Glutamatergic neuron (in vitro differentiated cells): ENCODE measurements at regions not wholly inside any gene's neighbourhood (a gene's known extent, or its start where the extent isn't known, plus 50 kb on each side); places are given as distances from the start of the nearest gene placed in this dataset.

Source experiments
- DNase-seq: peaks from one replicate; pipeline ENCODE4 v3.0.0; 2022
- H3K27ac Mint-ChIP-seq: one replicate; pipeline ENCODE4 v1.8.0; 2020; ENCODE audit warnings: mild to moderate bottlenecking, mixed read lengths, inconsistent platforms; ENCODE audit not compliant: unreplicated experiment
- H3K27me3 Mint-ChIP-seq: one replicate; pipeline ENCODE4 v1.8.0; 2020; ENCODE audit warnings: mild to moderate bottlenecking, moderate library complexity, mixed read lengths, inconsistent platforms; ENCODE audit not compliant: unreplicated experiment
- H3K36me3 Mint-ChIP-seq: one replicate; pipeline ENCODE4 v1.8.0; 2020; ENCODE audit warnings: mild to moderate bottlenecking, mixed read lengths, inconsistent platforms; ENCODE audit not compliant: unreplicated experiment
- H3K4me1 Mint-ChIP-seq: one replicate; pipeline ENCODE4 v1.8.0; 2020; ENCODE audit warnings: mild to moderate bottlenecking, low read depth, mixed read lengths, inconsistent platforms; ENCODE audit not compliant: unreplicated experiment
- H3K4me3 Mint-ChIP-seq: one replicate; pipeline ENCODE4 v1.8.0; 2020; ENCODE audit warnings: mild to moderate bottlenecking, mixed read lengths, inconsistent platforms; ENCODE audit not compliant: unreplicated experiment
- H3K9me3 Mint-ChIP-seq: one replicate; pipeline ENCODE4 v1.8.0; 2020; ENCODE audit warnings: mild to moderate bottlenecking, moderate library complexity, mixed read lengths, inconsistent platforms; ENCODE audit not compliant: unreplicated experiment
- TF ChIP-seq, protein P1 (sequence below): fragments of 200-600 bp; sonication (generic); IDR thresholded peaks from one replicate; pipeline ENCODE4 v1.5.0; 2021; ENCODE audit not compliant: partially characterized antibody, unreplicated experiment

DNA sequence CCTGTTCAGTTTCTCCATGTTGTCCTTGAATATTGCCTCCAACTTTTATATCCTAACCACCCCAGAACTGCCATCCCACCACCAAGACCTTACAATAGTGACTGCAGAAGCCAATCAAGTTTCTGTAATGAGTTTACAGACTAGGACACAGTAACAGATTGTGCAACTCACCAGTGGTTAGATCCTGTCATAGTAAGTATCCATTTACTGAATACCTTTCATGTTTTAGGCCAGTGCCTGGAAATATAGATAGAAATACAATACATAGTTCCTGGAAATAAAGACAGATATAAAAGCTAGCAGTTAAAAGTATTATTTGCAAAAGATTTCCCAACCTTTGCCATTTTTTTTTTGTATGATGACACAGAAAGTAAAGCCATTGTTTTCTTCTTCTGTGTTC is 471.8 kb upstream of the BTBD3 start:
- H3K27ac Mint-ChIP-seq: no peak overlapping the region
- TF ChIP-seq, protein P1, sequence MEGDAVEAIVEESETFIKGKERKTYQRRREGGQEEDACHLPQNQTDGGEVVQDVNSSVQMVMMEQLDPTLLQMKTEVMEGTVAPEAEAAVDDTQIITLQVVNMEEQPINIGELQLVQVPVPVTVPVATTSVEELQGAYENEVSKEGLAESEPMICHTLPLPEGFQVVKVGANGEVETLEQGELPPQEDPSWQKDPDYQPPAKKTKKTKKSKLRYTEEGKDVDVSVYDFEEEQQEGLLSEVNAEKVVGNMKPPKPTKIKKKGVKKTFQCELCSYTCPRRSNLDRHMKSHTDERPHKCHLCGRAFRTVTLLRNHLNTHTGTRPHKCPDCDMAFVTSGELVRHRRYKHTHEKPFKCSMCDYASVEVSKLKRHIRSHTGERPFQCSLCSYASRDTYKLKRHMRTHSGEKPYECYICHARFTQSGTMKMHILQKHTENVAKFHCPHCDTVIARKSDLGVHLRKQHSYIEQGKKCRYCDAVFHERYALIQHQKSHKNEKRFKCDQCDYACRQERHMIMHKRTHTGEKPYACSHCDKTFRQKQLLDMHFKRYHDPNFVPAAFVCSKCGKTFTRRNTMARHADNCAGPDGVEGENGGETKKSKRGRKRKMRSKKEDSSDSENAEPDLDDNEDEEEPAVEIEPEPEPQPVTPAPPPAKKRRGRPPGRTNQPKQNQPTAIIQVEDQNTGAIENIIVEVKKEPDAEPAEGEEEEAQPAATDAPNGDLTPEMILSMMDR: no peak
- H3K36me3 Mint-ChIP-seq: no peaks in the 10 kb centered on the region
- H3K27me3 Mint-ChIP-seq: peaks cover 2% of the 10 kb centered on the region
- H3K9me3 Mint-ChIP-seq: no peaks in the 10 kb centered on the region
- DNase-seq: no peak
- no peaks in the 10 kb centered on the region for H3K4me1 Mint-ChIP-seq
- H3K4me3 Mint-ChIP-seq: no peak overlapping the region

DNA sequence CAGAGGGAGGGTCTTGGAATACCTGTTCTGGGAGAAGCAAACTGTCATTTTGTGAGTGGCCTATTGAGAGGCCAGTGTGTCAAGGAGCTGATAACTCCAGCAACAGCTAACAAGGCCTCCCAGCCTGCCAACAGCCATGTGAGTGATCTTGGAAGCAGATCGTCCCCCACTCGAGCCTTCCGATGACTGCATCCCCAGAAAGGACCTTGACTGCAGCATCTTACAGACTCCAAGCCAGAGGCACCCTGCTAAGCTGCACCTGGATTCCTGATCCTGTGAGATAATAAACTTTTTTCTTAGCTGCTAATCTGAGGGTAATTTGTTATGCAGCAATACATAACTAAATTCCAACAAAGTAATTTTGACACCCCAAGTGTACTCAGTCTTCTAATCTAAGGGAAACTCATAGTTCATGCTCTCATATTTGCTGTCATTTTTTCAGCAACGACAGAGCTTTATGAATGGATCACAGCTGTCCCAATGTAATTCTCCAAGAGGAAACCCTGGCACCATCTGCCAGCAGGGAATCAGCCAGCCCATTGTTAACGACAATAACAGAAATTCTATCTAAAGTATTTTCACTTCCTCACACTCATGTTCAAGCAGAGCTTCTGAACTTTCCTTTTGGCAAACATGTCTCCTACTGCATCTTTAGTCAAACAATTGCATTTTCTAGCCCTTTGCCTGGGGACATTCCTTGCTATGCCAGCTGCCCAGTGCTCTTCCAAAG is 470.2 kb upstream of the BTBD3 start:
- H3K27ac Mint-ChIP-seq: no peak overlapping the region
- H3K36me3 Mint-ChIP-seq: no peaks in the 10 kb centered on the region
- DNase-seq: no peak
- H3K27me3 Mint-ChIP-seq: no peaks in the 10 kb centered on the region
- no peak overlapping the region for H3K4me3 Mint-ChIP-seq
- TF ChIP-seq, protein P1: no peak
- H3K4me1 Mint-ChIP-seq: no peaks in the 10 kb centered on the region
- H3K9me3 Mint-ChIP-seq: peaks cover 1% of the 10 kb centered on the region

DNA sequence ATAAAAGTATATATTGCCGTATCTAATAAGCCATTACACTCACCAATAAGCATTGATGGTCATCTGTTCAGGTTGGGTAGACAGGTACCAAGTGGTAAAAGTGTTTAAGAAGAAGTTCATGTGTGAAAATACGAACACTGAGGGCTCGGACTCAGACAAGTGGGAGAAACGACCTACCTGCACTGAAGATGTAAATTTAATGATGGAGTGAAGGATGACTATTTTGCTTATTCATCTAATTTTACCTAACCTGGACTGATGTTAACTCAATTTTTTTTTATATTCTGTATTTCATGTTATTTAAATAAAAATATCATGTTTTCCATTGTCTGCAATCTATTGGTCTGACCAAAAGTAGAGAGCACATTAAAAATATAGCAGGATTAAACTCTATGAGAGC is 469.1 kb upstream of the BTBD3 start:
- DNase-seq: no peak
- Mint-ChIP-seq H3K27ac (no peak overlapping the region), H3K9me3 (peaks cover 1% of the 10 kb centered on the region), H3K36me3 (no peaks in the 10 kb centered on the region), H3K4me1 (no peaks in the 10 kb centered on the region), H3K4me3 (no peak overlapping the region), H3K27me3 (no peaks in the 10 kb centered on the region)
- TF ChIP-seq, protein P1: no peak

DNA sequence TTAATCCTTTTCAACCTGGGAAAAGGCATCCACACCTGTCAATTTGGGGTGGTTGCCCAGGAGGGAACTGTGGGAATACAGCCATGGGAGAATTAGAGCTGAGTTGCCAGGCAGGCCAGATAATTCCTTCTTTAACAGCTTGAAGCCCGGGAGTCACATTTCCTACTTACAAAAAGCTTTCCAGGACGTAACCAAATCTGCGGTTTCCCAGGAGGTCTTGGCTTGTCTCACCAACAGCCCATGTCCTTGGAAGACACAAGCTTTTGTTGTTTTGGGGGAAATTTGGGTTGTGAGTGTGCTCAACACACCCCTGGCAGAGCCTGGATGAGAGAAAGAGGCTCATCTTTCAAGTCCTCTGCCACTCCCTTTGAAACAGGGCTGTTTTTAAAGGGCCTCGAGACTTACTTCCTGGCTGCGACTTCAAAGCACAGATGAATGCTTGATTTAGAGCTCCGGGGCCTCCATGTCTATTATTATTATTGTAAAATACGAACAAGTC is 465.9 kb upstream of the BTBD3 start:
- Mint-ChIP-seq H3K9me3 (peaks cover 1% of the 10 kb centered on the region), H3K27ac (peak overlapping the region; percentile 55), H3K4me1 (no peaks in the 10 kb centered on the region), H3K27me3 (no peaks in the 10 kb centered on the region), H3K36me3 (no peaks in the 10 kb centered on the region), H3K4me3 (no peak overlapping the region)
- TF ChIP-seq, protein P1: no peak
- no peak for DNase-seq

DNA sequence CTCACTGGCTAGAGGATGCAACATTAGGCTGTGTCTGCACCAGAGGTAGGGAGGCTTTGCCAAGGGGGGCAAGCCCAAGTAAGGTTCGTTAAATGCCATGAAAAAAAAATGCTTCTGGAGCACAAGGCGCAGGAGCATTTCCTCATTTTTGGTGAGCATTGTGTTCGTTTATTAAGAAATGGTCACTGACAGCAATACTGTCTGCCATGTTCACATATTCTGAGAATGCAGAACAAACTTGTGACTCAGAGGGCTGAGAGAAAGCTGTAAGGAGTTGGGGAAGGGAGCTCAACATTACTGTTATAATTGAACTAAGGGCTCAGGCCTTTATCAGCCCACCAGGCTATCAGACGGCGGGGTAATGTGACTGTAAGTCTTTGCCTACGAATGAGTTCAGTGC is 465.4 kb upstream of the BTBD3 start:
- Mint-ChIP-seq H3K27ac (no peak overlapping the region), H3K27me3 (no peaks in the 10 kb centered on the region), H3K36me3 (no peaks in the 10 kb centered on the region), H3K4me1 (no peaks in the 10 kb centered on the region), H3K9me3 (peaks cover 1% of the 10 kb centered on the region), H3K4me3 (no peak overlapping the region)
- no peak for DNase-seq
- TF ChIP-seq, protein P1: no peak
